ENCODE measurements at regions not wholly inside any gene's neighbourhood (a gene's known extent, or its start where the extent isn't known, plus 50 kb on each side); places are given as distances from the start of the nearest gene placed in this dataset.

GRCh38 chr2:180150606-180151005, 143.5 kb upstream of the CWC22 start:
- Histone ChIP-seq H3K27ac (no peak overlapping the region), H3K9me3 (ENCODE audit: low read depth) (no peaks in the 10 kb centered on the region), H3K4me1 (ENCODE audit: low read depth) (no peaks in the 10 kb centered on the region), H3K27me3 (no peaks in the 10 kb centered on the region), H3K36me3 (no peaks in the 10 kb centered on the region), H3K4me3 (no peak overlapping the region)
- TF ChIP-seq CTCF (IDR thresholded peaks at IDR 0.05; ENCODE audit: low read depth, low read length), result no peak
- DNase-seq (ENCODE audit: low read depth in 1 of 2, low spot score in 1 of 2), result no peak

GRCh38 chr2:180146541-180146940, 139.4 kb upstream of the CWC22 start:
- H3K9me3 ChIP-seq (ENCODE audit: low read depth), result no peaks in the 10 kb centered on the region
- DNase-seq (ENCODE audit: low read depth in 1 of 2, low spot score in 1 of 2), result no peak
- no peaks in the 10 kb centered on the region for H3K27me3 ChIP-seq
- no peak overlapping the region for H3K4me3 ChIP-seq
- no peak overlapping the region for H3K27ac ChIP-seq
- no peak for TF ChIP-seq CTCF (IDR thresholded peaks at IDR 0.05; ENCODE audit: low read depth, low read length)
- H3K4me1 ChIP-seq (ENCODE audit: low read depth), result no peaks in the 10 kb centered on the region
- H3K36me3 ChIP-seq, result no peaks in the 10 kb centered on the region

GRCh38 chr2:180146114-180146513, 139.0 kb upstream of the CWC22 start:
- H3K4me3 ChIP-seq, result no peak overlapping the region
- no peaks in the 10 kb centered on the region for H3K9me3 ChIP-seq (ENCODE audit: low read depth)
- no peak for DNase-seq (ENCODE audit: low read depth in 1 of 2, low spot score in 1 of 2)
- no peak for TF ChIP-seq CTCF (IDR thresholded peaks at IDR 0.05; ENCODE audit: low read depth, low read length)
- no peaks in the 10 kb centered on the region for H3K36me3 ChIP-seq
- H3K27ac ChIP-seq, result no peak overlapping the region
- H3K27me3 ChIP-seq, result no peaks in the 10 kb centered on the region
- H3K4me1 ChIP-seq (ENCODE audit: low read depth), result no peaks in the 10 kb centered on the region

- DNase-seq (ENCODE audit: low read depth in 1 of 2, low spot score in 1 of 2), result no peak
- Histone ChIP-seq H3K4me3 (no peak overlapping the region), H3K36me3 (no peaks in the 10 kb centered on the region), H3K27me3 (no peaks in the 10 kb centered on the region), H3K27ac (no peak overlapping the region), H3K4me1 (ENCODE audit: low read depth) (no peaks in the 10 kb centered on the region), H3K9me3 (ENCODE audit: low read depth) (no peaks in the 10 kb centered on the region)
- TF ChIP-seq CTCF (IDR thresholded peaks at IDR 0.05; ENCODE audit: low read depth, low read length), result no peak
These were observed 138.1 kb upstream of the CWC22 start for GRCh38 chr2:180145163-180145562.

GRCh38 chr2:180144338-180144813, 137.3 kb upstream of the CWC22 start:
- Histone ChIP-seq H3K27ac (no peak overlapping the region), H3K9me3 (ENCODE audit: low read depth) (no peaks in the 10 kb centered on the region), H3K4me1 (ENCODE audit: low read depth) (no peaks in the 10 kb centered on the region), H3K4me3 (no peak overlapping the region), H3K27me3 (no peaks in the 10 kb centered on the region), H3K36me3 (no peaks in the 10 kb centered on the region)
- TF ChIP-seq CTCF (IDR thresholded peaks at IDR 0.05; ENCODE audit: low read depth, low read length), result no peak
- DNase-seq (ENCODE audit: low read depth in 1 of 2, low spot score in 1 of 2), result no peak
